ENCODE measurements at regions not wholly inside any gene's neighbourhood (a gene's known extent, or its start where the extent isn't known, plus 50 kb on each side); places are given as distances from the start of the nearest gene placed in this dataset.

DNA sequence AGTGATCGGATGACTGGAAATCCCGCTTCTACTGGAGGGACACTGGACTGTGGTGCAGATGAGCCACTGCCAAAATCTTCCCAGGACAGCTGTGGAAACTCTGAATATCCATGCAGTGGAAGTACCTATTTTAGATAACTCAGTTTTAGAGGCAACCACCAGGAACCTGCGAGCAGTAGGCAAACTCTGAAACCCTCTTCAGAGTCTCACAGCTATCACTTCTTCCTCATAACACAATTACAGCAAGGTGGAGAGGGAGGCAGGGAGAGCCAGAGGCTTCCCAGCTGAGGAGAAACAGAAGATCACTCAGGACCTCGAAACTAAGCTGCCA, 322.8 kb upstream of the NT5E start:
- TF ChIP-seq, protein P1, sequence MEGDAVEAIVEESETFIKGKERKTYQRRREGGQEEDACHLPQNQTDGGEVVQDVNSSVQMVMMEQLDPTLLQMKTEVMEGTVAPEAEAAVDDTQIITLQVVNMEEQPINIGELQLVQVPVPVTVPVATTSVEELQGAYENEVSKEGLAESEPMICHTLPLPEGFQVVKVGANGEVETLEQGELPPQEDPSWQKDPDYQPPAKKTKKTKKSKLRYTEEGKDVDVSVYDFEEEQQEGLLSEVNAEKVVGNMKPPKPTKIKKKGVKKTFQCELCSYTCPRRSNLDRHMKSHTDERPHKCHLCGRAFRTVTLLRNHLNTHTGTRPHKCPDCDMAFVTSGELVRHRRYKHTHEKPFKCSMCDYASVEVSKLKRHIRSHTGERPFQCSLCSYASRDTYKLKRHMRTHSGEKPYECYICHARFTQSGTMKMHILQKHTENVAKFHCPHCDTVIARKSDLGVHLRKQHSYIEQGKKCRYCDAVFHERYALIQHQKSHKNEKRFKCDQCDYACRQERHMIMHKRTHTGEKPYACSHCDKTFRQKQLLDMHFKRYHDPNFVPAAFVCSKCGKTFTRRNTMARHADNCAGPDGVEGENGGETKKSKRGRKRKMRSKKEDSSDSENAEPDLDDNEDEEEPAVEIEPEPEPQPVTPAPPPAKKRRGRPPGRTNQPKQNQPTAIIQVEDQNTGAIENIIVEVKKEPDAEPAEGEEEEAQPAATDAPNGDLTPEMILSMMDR (IDR thresholded peaks at IDR 0.05), result no peak
- no peak for TF ChIP-seq POLR2A (IDR thresholded peaks at IDR 0.05)

Data from sigmoid colon (tissue), 3 donors.